WI38 (cell line): ENCODE measurements at regions not wholly inside any gene's neighbourhood (a gene's known extent, or its start where the extent isn't known, plus 50 kb on each side); places are given as distances from the start of the nearest gene placed in this dataset.
"Not testable (repeated sequence)": the region's sequence is repeated elsewhere in the genome, so short reads cannot be mapped to it uniquely, and the experiment has no call there.

ENCODE experiments used
- H3K4me3 ChIP-seq: 2 replicates; pipeline ENCODE4 v1.5.1; 2011; ENCODE audit warnings: low read depth, mild to moderate bottlenecking, control low read depth, low read length
- TF ChIP-seq, protein P1 (sequence below): IDR thresholded peaks from 2 replicates; pipeline ENCODE4 v1.5.1; 2012; ENCODE audit warnings: low read depth, mild to moderate bottlenecking, control low read depth, low read length

- no peak overlapping the region for H3K4me3 ChIP-seq
- TF ChIP-seq, protein P1, sequence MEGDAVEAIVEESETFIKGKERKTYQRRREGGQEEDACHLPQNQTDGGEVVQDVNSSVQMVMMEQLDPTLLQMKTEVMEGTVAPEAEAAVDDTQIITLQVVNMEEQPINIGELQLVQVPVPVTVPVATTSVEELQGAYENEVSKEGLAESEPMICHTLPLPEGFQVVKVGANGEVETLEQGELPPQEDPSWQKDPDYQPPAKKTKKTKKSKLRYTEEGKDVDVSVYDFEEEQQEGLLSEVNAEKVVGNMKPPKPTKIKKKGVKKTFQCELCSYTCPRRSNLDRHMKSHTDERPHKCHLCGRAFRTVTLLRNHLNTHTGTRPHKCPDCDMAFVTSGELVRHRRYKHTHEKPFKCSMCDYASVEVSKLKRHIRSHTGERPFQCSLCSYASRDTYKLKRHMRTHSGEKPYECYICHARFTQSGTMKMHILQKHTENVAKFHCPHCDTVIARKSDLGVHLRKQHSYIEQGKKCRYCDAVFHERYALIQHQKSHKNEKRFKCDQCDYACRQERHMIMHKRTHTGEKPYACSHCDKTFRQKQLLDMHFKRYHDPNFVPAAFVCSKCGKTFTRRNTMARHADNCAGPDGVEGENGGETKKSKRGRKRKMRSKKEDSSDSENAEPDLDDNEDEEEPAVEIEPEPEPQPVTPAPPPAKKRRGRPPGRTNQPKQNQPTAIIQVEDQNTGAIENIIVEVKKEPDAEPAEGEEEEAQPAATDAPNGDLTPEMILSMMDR: no peak
These were observed 77.7 kb upstream of the ALKAL2 start for GRCh38 chr2:365367-366275.

GRCh38 chr2:363824-364470 lies 76.1 kb upstream of the ALKAL2 start:
- TF ChIP-seq, protein P1: no peak
- H3K4me3 ChIP-seq: no peak overlapping the region

- TF ChIP-seq, protein P1: no peak
These were observed 75.0 kb upstream of the ALKAL2 start for GRCh38 chr2:362924-363323.

DNA sequence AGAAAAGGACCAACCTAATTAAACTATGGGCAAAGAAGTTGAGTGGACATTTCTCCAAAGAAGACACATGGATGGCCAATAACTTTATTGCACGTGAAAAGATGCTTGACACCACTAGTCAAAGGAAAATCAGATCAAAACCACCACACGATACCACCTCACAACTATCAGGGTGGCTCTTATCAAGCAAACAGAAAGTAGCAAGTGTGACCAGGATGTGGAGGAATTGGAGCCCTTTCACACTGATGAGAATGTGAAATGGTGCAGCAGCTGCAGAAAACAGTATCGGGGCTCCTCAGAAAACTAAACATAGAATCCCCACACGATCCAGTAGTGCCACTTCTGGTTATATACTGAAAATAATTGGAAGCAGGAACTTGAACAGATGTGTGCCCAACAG lies 72.2 kb upstream of the ALKAL2 start:
- no peak overlapping the region for H3K4me3 ChIP-seq
- TF ChIP-seq, protein P1: no peak

More at GRCh38 chr2:362924-363323, 75.0 kb upstream of the ALKAL2 start:
- no peak overlapping the region for H3K4me3 ChIP-seq

GRCh38 chr2:359047-359446 lies 71.2 kb upstream of the ALKAL2 start:
- H3K4me3 ChIP-seq: no peak overlapping the region
- TF ChIP-seq, protein P1: no peak

GRCh38 chr2:357811-358210 lies 69.9 kb upstream of the ALKAL2 start:
- H3K4me3 ChIP-seq: no peak overlapping the region
- TF ChIP-seq, protein P1: no peak

GRCh38 chr2:356304-356703 lies 68.4 kb upstream of the ALKAL2 start:
- H3K4me3 ChIP-seq: not testable (repeated sequence)
